Neural progenitor cell (in vitro differentiated cells): ENCODE measurements at regions not wholly inside any gene's neighbourhood (a gene's known extent, or its start where the extent isn't known, plus 50 kb on each side); places are given as distances from the start of the nearest gene placed in this dataset.

Experiments
- DNase-seq: peaks from one replicate; pipeline ENCODE4 v3.0.0-alpha.2; 2016; ENCODE audit warnings: low spot score
- H2AFZ ChIP-seq: fragments of 200-600 bp; sonication (generic); replicated peaks from 2 replicates; pipeline ENCODE4 v1.6.1; 2016; ENCODE audit warnings: antibody characterized with exemption
- H3F3A ChIP-seq: fragments of 200-600 bp; sonication (generic); 2 replicates; pipeline ENCODE4 v1.6.1; 2016; ENCODE audit warnings: antibody characterized with exemption, low read depth
- H3K27ac ChIP-seq: fragments of 200-600 bp; sonication (generic); 2 replicates; pipeline ENCODE4 v1.5.1; 2016; ENCODE audit warnings: mild to moderate bottlenecking
- H3K27me3 ChIP-seq: fragments of 200-600 bp; sonication (generic); 2 replicates; pipeline ENCODE4 v1.6.1; 2016; ENCODE audit warnings: mild to moderate bottlenecking, moderate library complexity
- H3K36me3 ChIP-seq: fragments of 200-600 bp; sonication (generic); 2 replicates; pipeline ENCODE4 v1.5.1; 2016
- H3K4me1 ChIP-seq: fragments of 200-600 bp; sonication (generic); 2 replicates; pipeline ENCODE4 v1.6.1; 2016; ENCODE audit warnings: mixed run types
- H3K4me2 ChIP-seq: fragments of 200-600 bp; sonication (generic); 2 replicates; pipeline ENCODE4 v1.6.1; 2016
- H3K4me3 ChIP-seq: fragments of 200-600 bp; sonication (generic); 2 replicates; pipeline ENCODE4 v1.5.1; 2016
- H3K79me2 ChIP-seq: fragments of 200-600 bp; sonication (generic); 2 replicates; pipeline ENCODE4 v1.6.1; 2016; ENCODE audit warnings: low read depth
- H3K9ac ChIP-seq: fragments of 200-600 bp; sonication (generic); 2 replicates; pipeline ENCODE4 v1.6.1; 2016
- H3K9me3 ChIP-seq: fragments of 200-600 bp; sonication (generic); 2 replicates; pipeline ENCODE4 v1.5.1; 2016; ENCODE audit warnings: low read depth
- H4K20me1 ChIP-seq: fragments of 200-600 bp; sonication (generic); 2 replicates; pipeline ENCODE4 v1.6.1; 2016; ENCODE audit warnings: low read depth
- H3K27ac Mint-ChIP-seq: 3 replicates; pipeline ENCODE4 v1.8.0; 2021; ENCODE audit warnings: mixed read lengths
- H3K27me3 Mint-ChIP-seq: 2 replicates; pipeline ENCODE4 v1.8.0; 2022; ENCODE audit warnings: low read depth, mild to moderate bottlenecking, inconsistent platforms, moderate library complexity, mixed read lengths; ENCODE audit not compliant: insufficient read depth
- H3K36me3 Mint-ChIP-seq: 3 replicates; pipeline ENCODE4 v1.8.0; 2021; ENCODE audit warnings: mixed read lengths
- H3K4me1 Mint-ChIP-seq: 3 replicates; pipeline ENCODE4 v1.8.0; 2021; ENCODE audit warnings: mixed read lengths
- H3K4me3 Mint-ChIP-seq: 3 replicates; pipeline ENCODE4 v1.8.0; 2021; ENCODE audit warnings: mild to moderate bottlenecking, moderate library complexity, mixed read lengths
- H3K9me3 Mint-ChIP-seq: 3 replicates; pipeline ENCODE4 v1.8.0; 2020; ENCODE audit warnings: mixed read lengths
- EZH2 ChIP-seq: fragments of 200-600 bp; sonication (generic); IDR thresholded peaks from 2 replicates; pipeline ENCODE4 v1.6.1; 2017; ENCODE audit warnings: antibody characterized with exemption, mild to moderate bottlenecking, moderate library complexity
- EZH2phosphoT487 ChIP-seq: fragments of 200-600 bp; sonication (generic); IDR thresholded peaks from 2 replicates; pipeline ENCODE4 v1.6.1; 2017; ENCODE audit warnings: antibody characterized with exemption
- TF ChIP-seq, protein P1 (sequence below): fragments of 200-600 bp; sonication (generic); IDR thresholded peaks from 2 replicates; pipeline ENCODE4 v1.5.1; 2017; ENCODE audit warnings: antibody characterized with exemption, mild to moderate bottlenecking

DNA sequence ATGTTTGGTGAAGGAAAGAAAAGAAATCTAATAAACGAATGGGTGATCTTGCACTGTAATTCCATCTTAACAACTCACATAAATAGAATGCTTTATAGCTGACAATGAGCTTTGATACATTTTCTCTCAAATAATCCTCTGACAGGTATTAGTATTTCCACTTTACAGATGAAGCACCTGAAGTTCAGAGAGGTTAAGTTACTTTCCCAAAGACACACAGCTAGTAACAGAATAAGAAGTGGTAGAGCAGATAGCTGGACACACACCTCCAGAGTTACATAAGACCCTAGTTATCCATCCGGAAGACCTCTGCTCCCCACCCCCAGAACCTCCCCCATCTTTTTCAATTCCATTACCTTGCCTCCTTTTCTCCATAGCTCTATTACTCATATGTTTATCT, 213.3 kb upstream of the ZC3H12A start:
- H3K4me1 ChIP-seq, result peaks cover 18% of the 10 kb centered on the region
- H2AFZ ChIP-seq, result no peak overlapping the region
- no peak overlapping the region for H3K9ac ChIP-seq
- no peaks in the 10 kb centered on the region for H3F3A ChIP-seq
- no peaks in the 10 kb centered on the region for H3K9me3 Mint-ChIP-seq
- H3K27me3 Mint-ChIP-seq, result peaks cover 19% of the 10 kb centered on the region
- H4K20me1 ChIP-seq, result peaks cover 4% of the 10 kb centered on the region
- H3K27ac Mint-ChIP-seq, result no peak overlapping the region
- H3K4me3 Mint-ChIP-seq, result peak overlapping the region; percentile 17
- H3K4me2 ChIP-seq, result no peak overlapping the region
- H3K79me2 ChIP-seq, result no peaks in the 10 kb centered on the region
- no peaks in the 10 kb centered on the region for H3K9me3 ChIP-seq
- H3K4me3 ChIP-seq, result no peak overlapping the region
- peaks cover 10% of the 10 kb centered on the region for H3K4me1 Mint-ChIP-seq
- DNase-seq, result no peak
- H3K36me3 Mint-ChIP-seq, result no peaks in the 10 kb centered on the region
- H3K27me3 ChIP-seq, result no peaks in the 10 kb centered on the region
- TF ChIP-seq EZH2phosphoT487, result no peak
- TF ChIP-seq, protein P1, sequence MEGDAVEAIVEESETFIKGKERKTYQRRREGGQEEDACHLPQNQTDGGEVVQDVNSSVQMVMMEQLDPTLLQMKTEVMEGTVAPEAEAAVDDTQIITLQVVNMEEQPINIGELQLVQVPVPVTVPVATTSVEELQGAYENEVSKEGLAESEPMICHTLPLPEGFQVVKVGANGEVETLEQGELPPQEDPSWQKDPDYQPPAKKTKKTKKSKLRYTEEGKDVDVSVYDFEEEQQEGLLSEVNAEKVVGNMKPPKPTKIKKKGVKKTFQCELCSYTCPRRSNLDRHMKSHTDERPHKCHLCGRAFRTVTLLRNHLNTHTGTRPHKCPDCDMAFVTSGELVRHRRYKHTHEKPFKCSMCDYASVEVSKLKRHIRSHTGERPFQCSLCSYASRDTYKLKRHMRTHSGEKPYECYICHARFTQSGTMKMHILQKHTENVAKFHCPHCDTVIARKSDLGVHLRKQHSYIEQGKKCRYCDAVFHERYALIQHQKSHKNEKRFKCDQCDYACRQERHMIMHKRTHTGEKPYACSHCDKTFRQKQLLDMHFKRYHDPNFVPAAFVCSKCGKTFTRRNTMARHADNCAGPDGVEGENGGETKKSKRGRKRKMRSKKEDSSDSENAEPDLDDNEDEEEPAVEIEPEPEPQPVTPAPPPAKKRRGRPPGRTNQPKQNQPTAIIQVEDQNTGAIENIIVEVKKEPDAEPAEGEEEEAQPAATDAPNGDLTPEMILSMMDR, result no peak
- no peak overlapping the region for H3K27ac ChIP-seq
- H3K36me3 ChIP-seq, result no peaks in the 10 kb centered on the region

DNA sequence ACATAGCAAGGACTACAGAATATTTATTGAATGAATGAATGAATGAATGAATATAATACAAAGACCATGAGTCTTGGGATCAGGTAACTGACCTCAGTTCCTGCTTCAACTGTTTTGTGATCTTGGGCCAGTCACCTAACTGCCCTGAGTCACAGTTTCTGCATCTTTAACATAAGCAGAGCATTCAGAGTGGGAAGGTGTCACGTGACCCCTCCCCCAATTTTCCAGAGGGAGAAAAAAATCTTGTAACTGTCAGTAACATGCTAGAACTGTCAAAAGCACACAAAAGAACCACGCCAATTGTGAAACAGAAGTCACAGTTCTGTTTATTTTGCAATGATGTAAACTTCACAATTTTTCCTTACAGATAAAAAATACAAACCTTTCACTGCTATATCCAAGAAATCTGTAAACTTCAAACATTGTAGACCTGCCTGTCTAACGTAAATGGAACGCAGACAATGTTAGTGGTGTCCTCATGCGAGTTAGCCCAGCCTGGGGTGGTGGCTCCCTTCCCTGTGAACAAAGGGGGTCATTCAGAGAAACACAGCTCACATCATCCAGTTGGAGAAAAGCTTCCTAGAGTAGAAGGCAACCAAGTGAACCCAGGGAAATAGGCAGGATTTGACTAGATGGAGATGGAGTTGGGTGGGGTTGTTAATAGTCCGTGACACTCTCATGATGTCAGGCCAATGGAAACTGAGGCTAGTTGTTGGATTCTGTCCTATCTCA, 211.8 kb upstream of the ZC3H12A start:
- H3F3A ChIP-seq, result no peaks in the 10 kb centered on the region
- Mint-ChIP-seq H3K27ac (no peak overlapping the region), H3K36me3 (no peaks in the 10 kb centered on the region), H3K27me3 (peaks cover 13% of the 10 kb centered on the region), H3K4me1 (peaks cover 15% of the 10 kb centered on the region), H3K9me3 (no peaks in the 10 kb centered on the region), H3K4me3 (no peak overlapping the region)
- no peak overlapping the region for H3K9ac ChIP-seq
- TF ChIP-seq, protein P1, result no peak
- TF ChIP-seq EZH2 (no peak), EZH2phosphoT487 (no peak)
- no peak overlapping the region for H2AFZ ChIP-seq
- peaks cover 27% of the 10 kb centered on the region for H3K4me1 ChIP-seq
- no peak for DNase-seq
- no peaks in the 10 kb centered on the region for H3K36me3 ChIP-seq
- no peak overlapping the region for H3K27ac ChIP-seq
- H3K79me2 ChIP-seq, result no peaks in the 10 kb centered on the region
- no peak overlapping the region for H3K4me3 ChIP-seq
- H4K20me1 ChIP-seq, result peaks cover 4% of the 10 kb centered on the region
- no peaks in the 10 kb centered on the region for H3K9me3 ChIP-seq
- H3K27me3 ChIP-seq, result no peaks in the 10 kb centered on the region
- H3K4me2 ChIP-seq, result no peak overlapping the region

DNA sequence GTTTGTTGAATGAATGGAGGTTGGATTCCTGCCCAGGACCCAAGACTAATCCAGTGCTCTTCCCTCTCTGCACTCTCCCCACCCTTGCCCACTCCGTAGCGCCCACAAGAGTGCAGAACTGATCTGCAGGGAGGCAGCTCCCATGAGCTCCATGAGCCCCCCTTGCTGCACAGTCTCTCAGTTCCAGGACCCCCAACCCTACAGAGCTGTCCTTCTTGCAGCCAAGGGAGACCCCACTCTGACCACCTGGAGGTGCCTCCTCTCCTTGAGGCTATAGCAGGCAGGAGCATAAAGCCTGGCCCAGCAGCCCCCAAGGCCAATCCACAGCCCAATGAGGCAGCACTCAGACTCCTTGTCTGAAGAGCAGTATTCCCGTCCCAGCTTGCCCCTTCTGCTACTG, 209.2 kb upstream of the ZC3H12A start:
- TF ChIP-seq, protein P1, result no peak
- no peak for TF ChIP-seq EZH2phosphoT487
- TF ChIP-seq EZH2, result no peak
- no peaks in the 10 kb centered on the region for H3F3A ChIP-seq
- peaks cover 16% of the 10 kb centered on the region for H3K4me1 ChIP-seq
- H3K9me3 ChIP-seq, result no peaks in the 10 kb centered on the region
- H3K27ac ChIP-seq, result no peak overlapping the region
- Mint-ChIP-seq H3K27me3 (peaks cover 12% of the 10 kb centered on the region), H3K4me3 (no peak overlapping the region), H3K36me3 (no peaks in the 10 kb centered on the region), H3K4me1 (peaks cover 15% of the 10 kb centered on the region), H3K27ac (peak overlapping the region; percentile 43), H3K9me3 (no peaks in the 10 kb centered on the region)
- no peaks in the 10 kb centered on the region for H3K36me3 ChIP-seq
- no peak overlapping the region for H3K4me2 ChIP-seq
- H3K27me3 ChIP-seq, result no peaks in the 10 kb centered on the region
- H4K20me1 ChIP-seq, result no peaks in the 10 kb centered on the region
- H3K9ac ChIP-seq, result no peak overlapping the region
- no peak overlapping the region for H3K4me3 ChIP-seq
- H2AFZ ChIP-seq, result no peak overlapping the region
- no peaks in the 10 kb centered on the region for H3K79me2 ChIP-seq
- DNase-seq, result no peak
